Esophagus muscularis mucosa (tissue), 3 donors: ENCODE measurements at regions not wholly inside any gene's neighbourhood (a gene's known extent, or its start where the extent isn't known, plus 50 kb on each side); places are given as distances from the start of the nearest gene placed in this dataset.

Experiments
- CTCF ChIP-seq, 3 experiments: fragments of 200-600 bp in 2 of 3; fragments of 450-650 bp in 1 of 3; sonication (generic) in 2 of 3; IDR thresholded peaks; one replicate each; pipeline ENCODE4 v1.5.1; 2017 to 2019; ENCODE audit warnings: antibody characterized with exemption in 3 of 3, mild to moderate bottlenecking in 2 of 3, moderate library complexity in 1 of 3
- POLR2A ChIP-seq: fragments of 450-650 bp; IDR thresholded peaks from one replicate; pipeline ENCODE4 v1.6.1; 2017; ENCODE audit warnings: antibody characterized with exemption, moderate library complexity, mild to moderate bottlenecking, low read depth
- POLR2AphosphoS5 ChIP-seq, 2 donors: sonication (generic); formaldehyde crosslinking; IDR thresholded peaks; one replicate each; pipeline ENCODE4 v1.6.1; 2017; ENCODE audit warnings: antibody characterized with exemption in 2 of 2

GRCh38 chr11:39412117-39412516, 2047.3 kb downstream of the LRRC4C start:
- TF ChIP-seq CTCF (IDR thresholded peaks at IDR 0.05) = no peak
- TF ChIP-seq POLR2A = no peak
- no peak for TF ChIP-seq POLR2AphosphoS5 (IDR thresholded peaks at IDR 0.05)
